ENCODE measurements at regions not wholly inside any gene's neighbourhood (a gene's known extent, or its start where the extent isn't known, plus 50 kb on each side); places are given as distances from the start of the nearest gene placed in this dataset.

- TF ChIP-seq ZFX (IDR thresholded peaks at IDR 0.05) (no peak), YY1 (IDR thresholded peaks at IDR 0.05; ENCODE audit: extremely low read depth, insufficient replicate concordance, low read depth, low read length) (no peak), POLR2A (IDR thresholded peaks at IDR 0.05; ENCODE audit: borderline replicate concordance, extremely low read depth, insufficient read depth, insufficient read length) (no peak)
- TF ChIP-seq, protein P1, sequence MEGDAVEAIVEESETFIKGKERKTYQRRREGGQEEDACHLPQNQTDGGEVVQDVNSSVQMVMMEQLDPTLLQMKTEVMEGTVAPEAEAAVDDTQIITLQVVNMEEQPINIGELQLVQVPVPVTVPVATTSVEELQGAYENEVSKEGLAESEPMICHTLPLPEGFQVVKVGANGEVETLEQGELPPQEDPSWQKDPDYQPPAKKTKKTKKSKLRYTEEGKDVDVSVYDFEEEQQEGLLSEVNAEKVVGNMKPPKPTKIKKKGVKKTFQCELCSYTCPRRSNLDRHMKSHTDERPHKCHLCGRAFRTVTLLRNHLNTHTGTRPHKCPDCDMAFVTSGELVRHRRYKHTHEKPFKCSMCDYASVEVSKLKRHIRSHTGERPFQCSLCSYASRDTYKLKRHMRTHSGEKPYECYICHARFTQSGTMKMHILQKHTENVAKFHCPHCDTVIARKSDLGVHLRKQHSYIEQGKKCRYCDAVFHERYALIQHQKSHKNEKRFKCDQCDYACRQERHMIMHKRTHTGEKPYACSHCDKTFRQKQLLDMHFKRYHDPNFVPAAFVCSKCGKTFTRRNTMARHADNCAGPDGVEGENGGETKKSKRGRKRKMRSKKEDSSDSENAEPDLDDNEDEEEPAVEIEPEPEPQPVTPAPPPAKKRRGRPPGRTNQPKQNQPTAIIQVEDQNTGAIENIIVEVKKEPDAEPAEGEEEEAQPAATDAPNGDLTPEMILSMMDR (IDR thresholded peaks at IDR 0.05 in 2 of 3, conservative IDR thresholded peaks at IDR 0.05 in 1 of 3; ENCODE audit: borderline replicate concordance in 1 of 3, insufficient read depth in 1 of 3, low read depth in 2 of 3, low read length in 2 of 3), result no peak
Measured at GRCh38 chr13:77386880-77387606, 60.1 kb upstream of the MYCBP2 start.
